SU-DHL-6 (cell line): ENCODE measurements at regions not wholly inside any gene's neighbourhood (a gene's known extent, or its start where the extent isn't known, plus 50 kb on each side); places are given as distances from the start of the nearest gene placed in this dataset.

ENCODE experiments used
- EZH2phosphoT487 ChIP-seq: fragments of 200-600 bp; sonication (generic), shearing (Covaris generic); conservative IDR thresholded peaks from 2 replicates; pipeline ENCODE4 v1.6.1; 2018; ENCODE audit warnings: mild to moderate bottlenecking, antibody characterized with exemption, low read length, moderate library complexity, mixed read lengths
- TF ChIP-seq, protein P1 (sequence below): fragments of 200-600 bp; sonication (generic); IDR thresholded peaks from one replicate; pipeline ENCODE4 v1.5.1; 2017; ENCODE audit warnings: antibody characterized with exemption, mild to moderate bottlenecking, low read length, moderate library complexity; ENCODE audit not compliant: insufficient read depth, poor library complexity, severe bottlenecking

DNA sequence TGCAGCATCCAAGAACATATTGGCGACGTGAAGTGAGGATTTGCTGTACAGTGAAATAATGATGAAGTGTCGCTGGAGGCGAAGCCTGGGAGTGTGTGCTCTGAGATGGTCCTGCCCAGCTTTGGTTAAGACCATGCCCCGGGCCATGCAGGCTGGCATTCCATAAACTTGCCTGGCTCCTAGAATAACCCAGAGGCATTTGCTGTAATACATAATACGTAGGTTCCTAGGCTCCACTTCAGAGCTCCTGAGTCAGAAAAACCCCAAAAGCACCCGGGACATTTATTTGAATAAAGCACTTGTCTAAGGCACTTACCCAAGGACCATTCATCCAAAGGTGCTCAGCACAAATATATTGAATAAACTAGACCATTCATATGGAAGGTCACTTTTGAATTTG, 279.3 kb downstream of the ABCC12 start:
- TF ChIP-seq, protein P1, sequence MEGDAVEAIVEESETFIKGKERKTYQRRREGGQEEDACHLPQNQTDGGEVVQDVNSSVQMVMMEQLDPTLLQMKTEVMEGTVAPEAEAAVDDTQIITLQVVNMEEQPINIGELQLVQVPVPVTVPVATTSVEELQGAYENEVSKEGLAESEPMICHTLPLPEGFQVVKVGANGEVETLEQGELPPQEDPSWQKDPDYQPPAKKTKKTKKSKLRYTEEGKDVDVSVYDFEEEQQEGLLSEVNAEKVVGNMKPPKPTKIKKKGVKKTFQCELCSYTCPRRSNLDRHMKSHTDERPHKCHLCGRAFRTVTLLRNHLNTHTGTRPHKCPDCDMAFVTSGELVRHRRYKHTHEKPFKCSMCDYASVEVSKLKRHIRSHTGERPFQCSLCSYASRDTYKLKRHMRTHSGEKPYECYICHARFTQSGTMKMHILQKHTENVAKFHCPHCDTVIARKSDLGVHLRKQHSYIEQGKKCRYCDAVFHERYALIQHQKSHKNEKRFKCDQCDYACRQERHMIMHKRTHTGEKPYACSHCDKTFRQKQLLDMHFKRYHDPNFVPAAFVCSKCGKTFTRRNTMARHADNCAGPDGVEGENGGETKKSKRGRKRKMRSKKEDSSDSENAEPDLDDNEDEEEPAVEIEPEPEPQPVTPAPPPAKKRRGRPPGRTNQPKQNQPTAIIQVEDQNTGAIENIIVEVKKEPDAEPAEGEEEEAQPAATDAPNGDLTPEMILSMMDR, result no peak
- no peak for TF ChIP-seq EZH2phosphoT487
